Middle frontal gyrus (tissue), 1 donor: ENCODE measurements at regions not wholly inside any gene's neighbourhood (a gene's known extent, or its start where the extent isn't known, plus 50 kb on each side); places are given as distances from the start of the nearest gene placed in this dataset.

ENCODE experiments used
- DNase-seq: peaks from one replicate; pipeline ENCODE4 v3.0.0-alpha.2; 2015; ENCODE audit warnings: low spot score; ENCODE audit errors: extremely low spot score

- no peak for DNase-seq
These were observed 745.2 kb upstream of the GCFC2 start for GRCh38 chr2:76455910-76456309.

- DNase-seq, result no peak
These were observed 739.3 kb upstream of the GCFC2 start for GRCh38 chr2:76450024-76450475.

DNA sequence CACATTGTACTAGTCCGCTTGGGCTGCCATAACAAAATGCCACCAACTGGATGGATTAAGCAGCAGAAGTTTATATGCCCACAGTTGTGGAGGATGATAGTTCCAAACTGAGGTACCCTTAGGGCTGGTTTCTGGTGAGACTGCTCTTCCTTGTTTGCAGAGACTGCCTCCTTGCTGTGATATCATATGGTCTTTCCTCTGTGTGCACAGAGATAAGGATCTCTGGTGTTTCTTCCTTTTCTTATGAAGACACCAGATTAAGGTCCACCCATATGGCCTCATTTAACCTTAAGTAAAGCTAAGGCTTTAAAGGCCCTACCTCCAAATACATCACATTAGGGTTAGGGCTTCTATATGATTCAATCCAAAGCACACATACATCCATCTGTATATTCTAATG, 738.2 kb upstream of the GCFC2 start:
- DNase-seq, result no peak

GRCh38 chr2:76447294-76447693, 736.6 kb upstream of the GCFC2 start:
- DNase-seq, result no peak

GRCh38 chr2:76446872-76447271, 736.2 kb upstream of the GCFC2 start:
- DNase-seq, result no peak

- no peak for DNase-seq
These were observed 735.2 kb upstream of the GCFC2 start for GRCh38 chr2:76445880-76446279.

GRCh38 chr2:76444732-76445131, 734.0 kb upstream of the GCFC2 start:
- DNase-seq, result no peak

- DNase-seq, result no peak
These were observed 726.8 kb upstream of the GCFC2 start for GRCh38 chr2:76437564-76437963.

DNA sequence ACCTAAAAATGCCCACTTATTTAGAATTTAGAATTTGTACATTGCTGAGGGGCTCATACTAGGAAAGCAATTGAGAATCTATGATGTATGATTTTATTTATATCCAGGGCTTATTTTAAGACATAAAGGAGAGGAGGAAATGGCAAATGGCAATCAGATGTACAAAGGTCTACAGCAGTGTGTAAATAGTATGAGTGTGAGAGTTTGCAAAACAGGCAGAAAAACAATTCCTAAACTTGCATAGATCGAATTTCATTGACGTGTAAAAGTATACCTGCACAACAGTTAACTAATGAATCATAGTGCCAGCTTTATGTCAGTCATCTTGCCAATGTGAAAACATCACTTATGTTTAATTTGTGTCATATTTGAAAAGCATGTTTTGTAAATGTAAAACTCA, 718.7 kb upstream of the GCFC2 start:
- no peak for DNase-seq

- DNase-seq, result no peak
These were observed 716.7 kb upstream of the GCFC2 start for GRCh38 chr2:76427452-76427851.

GRCh38 chr2:76415821-76416220, 705.1 kb upstream of the GCFC2 start:
- no peak for DNase-seq

- no peak for DNase-seq
These were observed 702.7 kb upstream of the GCFC2 start for GRCh38 chr2:76413436-76413835.

GRCh38 chr2:76406134-76406855, 695.6 kb upstream of the GCFC2 start:
- DNase-seq, result no peak

DNA sequence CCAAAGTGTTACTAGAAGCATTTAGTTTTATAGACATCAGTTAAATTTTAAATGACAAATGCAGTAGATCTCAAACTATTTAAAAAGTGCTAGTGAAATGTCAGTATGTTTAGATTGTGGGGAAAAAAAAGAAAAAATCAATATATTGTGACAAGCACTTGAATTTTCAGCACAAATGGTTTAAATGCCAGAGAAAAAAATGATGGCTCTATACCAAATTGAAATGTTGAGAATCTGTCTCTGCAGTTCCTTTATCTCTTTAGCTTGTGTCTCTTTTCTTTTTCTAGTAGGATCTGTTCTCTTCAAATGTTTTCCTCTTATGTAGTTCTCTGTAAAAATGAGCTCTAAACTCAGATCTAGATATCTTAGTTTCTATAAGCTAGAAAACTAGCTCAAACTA, 682.6 kb upstream of the GCFC2 start:
- DNase-seq, result no peak

- DNase-seq, result no peak
These were observed 681.0 kb upstream of the GCFC2 start for GRCh38 chr2:76391678-76392077.

GRCh38 chr2:76387294-76387693, 676.6 kb upstream of the GCFC2 start:
- no peak for DNase-seq

GRCh38 chr2:76385943-76386342, 675.2 kb upstream of the GCFC2 start:
- DNase-seq, result no peak

DNA sequence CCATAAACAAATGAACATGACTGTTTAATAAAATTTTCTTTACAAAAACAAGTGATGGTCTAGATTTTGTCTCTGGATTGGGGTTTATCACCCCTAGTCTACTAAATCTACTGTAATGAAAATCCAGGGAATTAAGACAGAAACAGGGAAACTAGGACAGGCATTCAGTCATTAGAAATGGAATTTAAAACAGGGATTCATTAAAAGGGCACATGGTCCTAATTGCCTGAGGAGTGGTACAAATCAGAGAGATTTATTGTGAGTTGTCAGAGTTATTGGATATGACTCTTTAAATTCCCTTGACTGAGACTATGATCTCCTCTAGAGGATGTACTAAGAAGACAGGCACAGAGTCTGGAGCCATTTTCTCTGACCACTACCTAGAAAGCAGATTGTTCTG, 670.9 kb upstream of the GCFC2 start:
- DNase-seq, result no peak

GRCh38 chr2:76378140-76378539, 667.4 kb upstream of the GCFC2 start:
- DNase-seq, result no peak

DNA sequence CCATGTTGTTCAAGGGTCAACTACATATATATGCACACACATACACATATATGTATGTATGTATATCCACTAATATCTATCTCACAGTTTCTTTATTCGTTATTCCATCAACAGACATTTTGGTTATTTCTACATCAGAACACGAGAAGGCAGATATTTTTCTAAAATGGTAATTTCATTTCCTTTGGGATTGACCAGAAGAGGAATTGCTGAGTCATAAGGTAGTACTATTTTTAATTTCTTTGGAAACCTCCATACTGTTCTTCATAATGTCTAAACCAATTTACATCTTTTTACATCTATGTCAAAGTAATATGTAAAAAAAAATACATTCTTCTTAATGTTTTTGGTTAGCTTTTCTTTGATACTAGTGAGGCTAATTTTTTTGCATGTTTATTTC, 630.7 kb upstream of the GCFC2 start:
- no peak for DNase-seq

DNA sequence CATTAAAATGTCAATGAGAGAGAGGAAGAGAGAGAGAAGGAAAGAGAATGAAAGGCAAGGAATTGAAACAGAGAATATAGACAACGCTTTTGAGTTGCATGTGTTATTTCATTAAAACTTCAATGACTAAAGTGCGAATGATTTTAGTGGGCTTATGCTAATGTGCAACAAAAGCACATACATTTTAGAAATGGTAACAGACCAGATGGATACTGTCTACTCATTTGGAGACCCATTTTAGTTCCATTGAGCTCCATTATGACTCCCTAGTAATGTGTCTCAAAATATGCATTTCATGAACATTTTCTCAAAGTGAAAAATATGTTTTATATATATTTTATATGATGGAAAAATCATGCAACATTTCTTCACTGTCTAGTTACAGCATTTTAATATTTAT, 622.2 kb upstream of the GCFC2 start:
- DNase-seq, result no peak

DNA sequence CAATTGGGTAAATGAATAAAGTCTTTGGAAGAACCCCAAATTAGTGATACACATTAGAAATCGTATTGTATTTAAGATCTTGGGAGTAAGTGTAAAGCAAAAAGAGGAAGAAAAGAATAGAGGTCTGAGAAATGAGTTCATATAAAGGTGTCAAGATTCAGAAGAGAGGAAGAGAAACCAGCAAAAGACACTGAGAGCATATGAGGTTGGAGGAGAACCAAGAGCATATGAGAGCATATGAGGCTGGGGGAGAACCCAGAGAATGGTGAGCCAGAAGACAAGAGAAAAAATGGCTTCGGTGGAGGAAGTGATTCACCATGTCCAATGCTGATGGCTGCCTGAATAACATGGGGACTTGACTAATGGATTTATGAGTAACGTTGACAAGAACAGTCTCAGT, 620.1 kb upstream of the GCFC2 start:
- DNase-seq, result no peak

DNA sequence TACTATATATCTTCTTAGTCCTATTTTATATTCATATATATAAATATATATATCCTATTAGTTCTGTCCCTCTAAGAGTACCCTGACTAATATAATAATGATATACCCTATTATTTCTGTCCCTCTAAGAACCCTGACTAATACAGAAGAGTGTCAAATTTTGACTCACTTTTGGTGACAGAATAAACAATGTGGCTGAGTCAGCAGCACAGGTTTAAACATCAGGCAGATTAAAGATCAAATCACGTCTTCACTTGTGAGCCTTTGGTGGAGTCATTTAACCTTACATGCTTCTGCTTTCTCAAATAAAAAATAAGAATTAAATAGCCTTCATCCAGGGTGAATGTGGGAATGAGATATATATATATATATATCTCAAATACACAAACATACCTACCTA, 615.9 kb upstream of the GCFC2 start:
- no peak for DNase-seq

DNA sequence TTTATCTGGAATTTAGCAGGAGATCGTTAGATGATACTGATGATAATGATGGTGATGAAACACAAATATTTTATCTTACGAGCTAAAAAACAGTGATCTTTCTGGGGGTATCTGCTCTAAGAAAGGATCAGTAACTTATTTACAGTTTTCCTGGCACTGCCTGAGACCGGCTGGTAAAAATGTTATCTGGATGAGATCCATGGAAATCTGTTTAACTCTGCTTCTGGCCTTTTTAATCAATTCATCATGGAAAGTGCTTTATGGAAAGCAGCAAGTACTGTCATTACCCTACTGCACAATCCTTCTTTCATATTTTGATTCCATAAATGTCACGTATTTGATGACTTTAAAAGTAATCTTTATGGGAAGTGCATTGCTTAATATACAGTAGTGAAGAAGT, 612.7 kb upstream of the GCFC2 start:
- DNase-seq, result no peak
